Colonic mucosa (tissue), 4 donors: ENCODE measurements at regions not wholly inside any gene's neighbourhood (a gene's known extent, or its start where the extent isn't known, plus 50 kb on each side); places are given as distances from the start of the nearest gene placed in this dataset.

Experiments
- DNase-seq: peaks from one replicate; pipeline ENCODE4 v3.0.0-alpha.2; 2020
- H3K27ac ChIP-seq: fragments of 200-600 bp; one replicate; pipeline ENCODE4 v1.8.0; 2021
- H3K27me3 ChIP-seq: fragments of 200-600 bp; one replicate; pipeline ENCODE4 v1.8.0; 2021
- H3K36me3 ChIP-seq: fragments of 200-600 bp; one replicate; pipeline ENCODE4 v1.8.0; 2021
- H3K4me1 ChIP-seq: fragments of 200-600 bp; one replicate; pipeline ENCODE4 v1.8.0; 2021; ENCODE audit warnings: mild to moderate bottlenecking
- H3K4me3 ChIP-seq: fragments of 200-600 bp; one replicate; pipeline ENCODE4 v1.8.0; 2021
- H3K9ac ChIP-seq, 2 donors: one replicate each; pipeline ENCODE4 v1.7.0; 2013; ENCODE audit warnings: control low read depth in 2 of 2, low read depth in 2 of 2, low read length in 2 of 2
- H3K9me3 ChIP-seq: fragments of 200-600 bp; one replicate; pipeline ENCODE4 v1.8.0; 2021
- intact Hi-C: fragments of 100-400 bp; cut with DNase I; formaldehyde crosslinking; loops from one replicate; pipeline ENCODE4 v1.14.1; 2022
- TF ChIP-seq, protein P1 (sequence below): fragments of 200-600 bp; IDR thresholded peaks from one replicate; pipeline ENCODE4 v1.8.0; 2022; ENCODE audit warnings: antibody characterized with exemption, mild to moderate bottlenecking
- donor health status: healthy.
- donor health status: DM: no; HTN: no; CAD: no.
- donor health status: DM: no; HTN: no; CAD: no.

DNA sequence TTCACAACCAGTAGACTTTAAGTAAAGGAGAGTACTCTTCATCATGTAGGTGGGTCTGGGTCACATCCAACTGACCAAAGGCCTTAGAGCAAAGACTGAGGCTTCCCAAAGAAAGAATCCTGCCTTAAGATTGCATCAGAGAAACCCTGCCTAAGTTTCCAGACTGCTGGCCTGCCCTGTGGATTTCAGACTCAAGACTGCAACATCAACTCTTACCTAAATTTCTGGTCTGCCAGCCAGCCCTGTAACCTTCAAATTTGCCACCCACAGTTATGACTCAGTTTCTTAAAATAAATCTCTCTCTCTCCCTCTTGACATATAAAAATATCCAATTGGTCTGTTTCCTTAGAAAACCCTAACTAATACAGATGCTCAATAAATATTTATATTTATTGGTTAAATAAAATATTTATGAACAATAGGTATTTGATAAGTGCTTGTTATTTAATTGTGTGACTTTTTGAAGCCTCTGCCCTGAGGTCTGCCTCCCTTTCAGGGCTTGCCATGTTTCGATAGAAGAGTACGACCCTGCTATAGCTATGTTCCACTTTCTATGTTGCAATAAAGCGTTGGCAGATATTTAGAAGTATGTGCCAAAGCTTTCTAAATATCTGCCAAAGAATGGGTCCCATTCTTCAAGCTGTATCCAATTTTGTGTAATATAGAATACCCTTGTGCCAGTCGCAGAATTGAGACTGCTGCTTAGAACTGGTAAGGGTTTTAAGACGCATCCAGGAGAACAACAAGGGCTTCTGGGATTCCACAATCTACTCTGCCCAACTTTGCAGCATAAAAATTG is 65.7 kb downstream of the TMEM30B start:
- Histone ChIP-seq H3K4me1 (no peaks in the 10 kb centered on the region), H3K36me3 (no peaks in the 10 kb centered on the region), H3K9ac (no peak overlapping the region), H3K4me3 (no peak overlapping the region), H3K27me3 (no peaks in the 10 kb centered on the region), H3K27ac (no peak overlapping the region), H3K9me3 (no peaks in the 10 kb centered on the region)
- no peak for DNase-seq
- TF ChIP-seq, protein P1, sequence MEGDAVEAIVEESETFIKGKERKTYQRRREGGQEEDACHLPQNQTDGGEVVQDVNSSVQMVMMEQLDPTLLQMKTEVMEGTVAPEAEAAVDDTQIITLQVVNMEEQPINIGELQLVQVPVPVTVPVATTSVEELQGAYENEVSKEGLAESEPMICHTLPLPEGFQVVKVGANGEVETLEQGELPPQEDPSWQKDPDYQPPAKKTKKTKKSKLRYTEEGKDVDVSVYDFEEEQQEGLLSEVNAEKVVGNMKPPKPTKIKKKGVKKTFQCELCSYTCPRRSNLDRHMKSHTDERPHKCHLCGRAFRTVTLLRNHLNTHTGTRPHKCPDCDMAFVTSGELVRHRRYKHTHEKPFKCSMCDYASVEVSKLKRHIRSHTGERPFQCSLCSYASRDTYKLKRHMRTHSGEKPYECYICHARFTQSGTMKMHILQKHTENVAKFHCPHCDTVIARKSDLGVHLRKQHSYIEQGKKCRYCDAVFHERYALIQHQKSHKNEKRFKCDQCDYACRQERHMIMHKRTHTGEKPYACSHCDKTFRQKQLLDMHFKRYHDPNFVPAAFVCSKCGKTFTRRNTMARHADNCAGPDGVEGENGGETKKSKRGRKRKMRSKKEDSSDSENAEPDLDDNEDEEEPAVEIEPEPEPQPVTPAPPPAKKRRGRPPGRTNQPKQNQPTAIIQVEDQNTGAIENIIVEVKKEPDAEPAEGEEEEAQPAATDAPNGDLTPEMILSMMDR: no peak
- intact Hi-C loops: no loop called here

DNA sequence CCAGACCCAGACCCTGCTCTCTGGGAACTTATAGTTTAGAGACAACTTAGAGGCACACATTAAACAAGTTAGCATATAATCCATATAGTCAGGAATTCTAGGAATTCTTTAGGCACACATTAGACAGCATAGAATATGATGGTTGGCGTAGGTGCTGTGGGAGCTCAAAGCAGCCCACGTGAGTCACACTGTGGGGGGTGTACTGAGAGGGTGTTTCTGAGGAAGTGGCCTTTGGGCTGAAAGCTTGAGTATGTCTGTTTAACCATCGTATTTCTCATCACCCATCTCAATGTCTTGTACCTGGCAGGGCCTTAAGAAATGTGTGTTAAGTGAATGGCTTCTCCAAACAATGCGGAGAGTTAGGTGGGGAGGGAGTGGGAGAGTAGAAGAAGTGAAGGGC is 67.2 kb downstream of the TMEM30B start:
- intact Hi-C loops: no loop called here

DNA sequence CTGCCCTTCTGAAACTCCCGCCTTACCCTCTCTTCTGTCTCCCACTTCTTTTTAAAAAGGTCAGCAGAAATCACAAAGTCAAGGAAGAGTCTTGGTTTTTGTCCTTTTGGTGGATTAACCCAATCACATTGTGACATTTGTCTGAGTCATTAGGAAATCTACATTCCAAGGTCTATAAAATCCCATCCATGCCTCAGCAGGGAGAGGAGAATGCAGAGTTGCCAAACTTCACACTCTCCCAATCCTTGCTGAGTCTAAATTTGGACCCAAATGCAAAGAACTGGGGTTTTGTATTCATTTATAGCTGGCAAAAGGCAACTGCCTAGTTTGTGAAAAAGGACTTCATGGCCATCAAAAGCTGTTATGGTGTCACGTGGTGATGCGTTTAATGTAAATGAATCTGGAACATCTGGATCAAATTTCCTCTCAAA is 67.9 kb downstream of the TMEM30B start:
- H3K9me3 ChIP-seq: no peaks in the 10 kb centered on the region
- no peaks in the 10 kb centered on the region for H3K4me1 ChIP-seq
- H3K4me3 ChIP-seq: no peak overlapping the region
- intact Hi-C loops: no loop called here
- no peak overlapping the region for H3K27ac ChIP-seq
- no peaks in the 10 kb centered on the region for H3K27me3 ChIP-seq
- TF ChIP-seq, protein P1: no peak
- no peak for DNase-seq
- no peak overlapping the region for H3K9ac ChIP-seq
- no peaks in the 10 kb centered on the region for H3K36me3 ChIP-seq

More for the DNA sequence above, 67.2 kb downstream of the TMEM30B start:
- no peak for DNase-seq
- no peak overlapping the region for H3K27ac ChIP-seq
- no peaks in the 10 kb centered on the region for H3K9me3 ChIP-seq
- H3K9ac ChIP-seq: no peak overlapping the region
- no peaks in the 10 kb centered on the region for H3K27me3 ChIP-seq
- TF ChIP-seq, protein P1: no peak
- H3K4me1 ChIP-seq: no peaks in the 10 kb centered on the region
- H3K36me3 ChIP-seq: no peaks in the 10 kb centered on the region
- no peak overlapping the region for H3K4me3 ChIP-seq

DNA sequence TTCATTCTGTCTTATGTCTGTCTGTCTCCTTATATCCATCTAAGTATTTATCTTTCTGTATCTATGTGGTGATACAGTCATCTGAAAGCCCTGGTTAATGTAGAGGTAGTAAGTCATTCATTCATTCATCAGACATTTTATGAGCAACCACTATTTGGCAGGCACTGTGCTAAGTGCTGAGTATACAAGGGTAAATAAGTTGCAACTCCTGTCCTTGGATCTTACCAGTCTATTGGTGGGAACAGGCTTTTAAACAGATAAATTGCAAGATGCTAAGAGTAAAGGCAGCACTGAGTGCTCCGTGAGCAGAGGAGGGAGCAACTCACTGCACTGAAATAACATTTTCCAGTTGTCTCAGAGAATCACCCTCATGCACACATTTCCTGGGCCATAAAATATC is 68.6 kb downstream of the TMEM30B start:
- no peak overlapping the region for H3K9ac ChIP-seq
- no peak for DNase-seq
- no peaks in the 10 kb centered on the region for H3K27me3 ChIP-seq
- intact Hi-C loops: no loop called here
- H3K27ac ChIP-seq: no peak overlapping the region
- H3K36me3 ChIP-seq: no peaks in the 10 kb centered on the region
- H3K4me1 ChIP-seq: no peaks in the 10 kb centered on the region
- TF ChIP-seq, protein P1: no peak
- H3K9me3 ChIP-seq: no peaks in the 10 kb centered on the region
- no peak overlapping the region for H3K4me3 ChIP-seq

DNA sequence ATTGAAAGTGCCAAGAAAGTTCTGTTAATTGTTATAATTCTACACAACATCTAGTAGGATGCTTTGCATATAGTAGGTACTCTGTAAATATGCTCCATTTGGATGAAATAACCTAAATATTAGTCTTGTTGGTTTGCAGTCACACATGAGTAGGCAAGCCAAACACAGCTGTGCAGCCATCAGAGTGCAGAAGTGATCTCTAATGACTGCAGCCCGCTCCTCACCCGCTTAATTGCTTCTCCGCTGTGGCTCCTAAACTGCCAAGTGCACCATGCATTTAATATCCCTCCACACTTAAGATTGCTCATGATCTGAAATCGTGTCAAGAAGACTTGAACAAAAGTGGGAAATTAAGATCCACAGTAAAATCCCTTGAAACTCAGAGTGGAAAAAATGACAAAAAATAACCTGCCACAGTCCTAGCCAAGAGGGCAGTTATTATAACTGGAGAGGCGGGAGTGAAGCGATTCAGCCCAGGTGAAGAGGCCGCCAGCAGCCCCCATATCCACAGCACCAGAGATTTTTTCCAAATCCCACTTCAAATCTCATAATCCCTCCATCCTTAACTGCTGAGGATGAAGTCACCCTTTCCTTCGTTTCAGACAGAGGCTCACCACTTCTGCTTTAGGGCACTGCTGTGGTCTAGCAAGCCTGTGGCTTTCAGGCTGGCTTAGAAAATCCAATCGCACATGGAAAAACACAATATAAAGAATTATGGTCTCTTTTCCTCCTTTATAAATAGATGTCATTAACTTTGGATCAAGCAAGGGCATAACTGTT is 69.5 kb downstream of the TMEM30B start:
- Histone ChIP-seq H3K36me3 (no peaks in the 10 kb centered on the region), H3K9me3 (no peaks in the 10 kb centered on the region), H3K27me3 (no peaks in the 10 kb centered on the region), H3K4me1 (no peaks in the 10 kb centered on the region), H3K27ac (no peak overlapping the region), H3K9ac (no peak overlapping the region), H3K4me3 (no peak overlapping the region)
- TF ChIP-seq, protein P1: no peak
- intact Hi-C loops: no loop called here
- DNase-seq: no peak
